HepG2 (cell line): ENCODE measurements at regions not wholly inside any gene's neighbourhood (a gene's known extent, or its start where the extent isn't known, plus 50 kb on each side); places are given as distances from the start of the nearest gene placed in this dataset.

Experiments used
- BORCS8-MEF2B ChIP-seq: sonication (generic); formaldehyde crosslinking; IDR thresholded peaks from 2 replicates; pipeline ENCODE4 v1.8.0; 2022; ENCODE audit warnings: mild to moderate bottlenecking, missing genetic modification reagents
- CREM ChIP-seq, 2 experiments: sonication (generic) in 1 of 2; formaldehyde crosslinking in 1 of 2; IDR thresholded peaks; 2 replicates each; pipeline versions ENCODE4 v1.4.0 to v1.6.1; 2016 to 2020; ENCODE audit warnings: antibody characterized with exemption in 1 of 2, mild to moderate bottlenecking in 1 of 2, missing genetic modification reagents in 1 of 2
- HBP1 ChIP-seq: IDR thresholded peaks from 2 replicates; pipeline ENCODE4 v1.6.1; 2016; ENCODE audit warnings: low read depth, control low read depth
- HNF1A ChIP-seq, 2 experiments: sonication (generic) in 1 of 2; formaldehyde crosslinking in 1 of 2; IDR thresholded peaks; 2 replicates each; pipeline versions ENCODE4 v1.4.0 to v1.6.1; 2016 to 2020; ENCODE audit warnings: borderline replicate concordance in 1 of 2, low read depth in 1 of 2, mild to moderate bottlenecking in 1 of 2, missing genetic modification reagents in 1 of 2
- KAT2B ChIP-seq: fragments of 150-350 bp; IDR thresholded peaks from 2 replicates; pipeline ENCODE4 v1.6.1; 2014; ENCODE audit warnings: low read depth, low read length, borderline replicate concordance
- MAZ ChIP-seq, 2 experiments: sonication (generic) in 1 of 2; formaldehyde crosslinking in 1 of 2; IDR thresholded peaks; 2 replicates each; pipeline versions ENCODE4 v1.5.0 to v1.6.1; 2012 to 2020; ENCODE audit warnings: low read depth in 2 of 2, mild to moderate bottlenecking in 2 of 2, borderline replicate concordance in 1 of 2, improper control_type of control experiment in 1 of 2, low read length in 1 of 2, missing genetic modification reagents in 1 of 2, moderate library complexity in 1 of 2
- MTF2 ChIP-seq: sonication (generic); formaldehyde crosslinking; IDR thresholded peaks from 2 replicates; pipeline ENCODE4 v1.5.0; 2020; ENCODE audit warnings: missing genetic modification reagents, borderline replicate concordance
- PBX2 ChIP-seq: IDR thresholded peaks from 2 replicates; pipeline ENCODE4 v1.6.1; 2016; ENCODE audit warnings: control low read depth
- SNRNP70 ChIP-seq: fragments of 200-400 bp; formaldehyde crosslinking; IDR thresholded peaks from 2 replicates; pipeline ENCODE4 v1.6.1; 2017; ENCODE audit warnings: mild to moderate bottlenecking, low read depth, low read length, moderate library complexity
- ZBTB44 ChIP-seq: sonication (generic); formaldehyde crosslinking; IDR thresholded peaks from 2 replicates; pipeline ENCODE4 v1.4.0; 2020; ENCODE audit warnings: missing genetic modification reagents
- ZNF552 ChIP-seq: sonication (generic); formaldehyde crosslinking; IDR thresholded peaks from 2 replicates; pipeline ENCODE4 v1.9.0; 2022; ENCODE audit warnings: missing genetic modification reagents, mild to moderate bottlenecking, borderline replicate concordance
- ZNF691 ChIP-seq: sonication (generic); formaldehyde crosslinking; IDR thresholded peaks from 2 replicates; pipeline ENCODE4 v1.4.0; 2020; ENCODE audit warnings: missing genetic modification reagents, low read depth, mild to moderate bottlenecking, borderline replicate concordance
- ZNF768 ChIP-seq: sonication (generic); formaldehyde crosslinking; IDR thresholded peaks from 2 replicates; pipeline ENCODE4 v1.4.0; 2020; ENCODE audit warnings: missing genetic modification reagents

- TF ChIP-seq SNRNP70: no peak
- TF ChIP-seq BORCS8-MEF2B: peak; percentile 61
- TF ChIP-seq MAZ (IDR thresholded peaks at IDR 0.05; ENCODE audit: borderline replicate concordance, low read depth, low read length): peak; percentile 74; the same call in 1 of the 2 replicates
- TF ChIP-seq MAZ (CRISPR knock-in tag; IDR thresholded peaks at IDR 0.05; ENCODE audit: low read depth): peak; percentile 95
- peak; percentile 2; the same call in 1 of the 2 replicates for TF ChIP-seq MTF2 (CRISPR knock-in tag)
- TF ChIP-seq ZBTB44 (CRISPR knock-in tag): no peak
- peak; percentile 79 for TF ChIP-seq CREM (IDR thresholded peaks at IDR 0.05)
- 0 out of 2 replicates have a peak, but pooled peaks have one; percentile 22 for TF ChIP-seq CREM (CRISPR knock-in tag; IDR thresholded peaks at IDR 0.05)
- TF ChIP-seq ZNF552 (CRISPR knock-in tag): no peak; the same call in 1 of the 2 replicates
- no peak for TF ChIP-seq KAT2B
- peak; percentile 45; the same call in 1 of the 2 replicates for TF ChIP-seq ZNF691 (CRISPR knock-in tag)
- TF ChIP-seq HBP1 (CRISPR knock-in tag): peak; percentile 82
- no peak for TF ChIP-seq PBX2 (CRISPR knock-in tag)
- TF ChIP-seq ZNF768 (CRISPR knock-in tag): 0 out of 2 replicates have a peak, but pooled peaks have one; percentile 68
- no peak; the same call in 1 of the 2 replicates for TF ChIP-seq HNF1A (IDR thresholded peaks at IDR 0.05; ENCODE audit: low read depth)
- TF ChIP-seq HNF1A (CRISPR knock-in tag; IDR thresholded peaks at IDR 0.05; ENCODE audit: borderline replicate concordance): peak; percentile 8; the same call in 1 of the 2 replicates
Measured at GRCh38 chr13:50123862-50124535, 108.8 kb downstream of the KCNRG start (continued).
